HepG2 (cell line): ENCODE measurements at regions not wholly inside any gene's neighbourhood (a gene's known extent, or its start where the extent isn't known, plus 50 kb on each side); places are given as distances from the start of the nearest gene placed in this dataset.

Experiments
- ATAC-seq: fragments of 200-7000 bp; cut with Tn5 transposase; 3 replicates; pipeline ENCODE4 v1.9.1; 2020; ENCODE audit warnings: mild to moderate bottlenecking, moderate library complexity
- BruUV-seq: library from RNA; stranded (reverse); fragments of 400-500 nt; replicated peaks from 2 replicates; lab custom pipeline; 2021; lab: Mats Ljungman, UMichigan
- CTCF ChIA-PET: fragments of 300-600 bp; formaldehyde crosslinking; extraction: SDS; loops from one replicate; lab custom pipeline; 2021; ENCODE audit warnings: low total read pairs, inconsistent platforms, low intra/inter-chr PET ratio; lab: Yijun Ruan, JAX
- POLR2A ChIA-PET: fragments of 350-600 bp; sonication (Branson Sonifier 250); formaldehyde crosslinking; loops from one replicate; lab custom pipeline; 2020; ENCODE audit warnings: antibody characterized with exemption, inconsistent platforms; lab: Yijun Ruan, JAX
- DNase-seq: peaks from one replicate; pipeline ENCODE4 v3.0.0-alpha.2; 2015; ENCODE audit warnings: low spot score
- FAIRE-seq: peaks from 3 replicates; lab custom pipeline; 2011; peaks lifted over from hg19 to GRCh38; lab: Jason Lieb, UNC
- H2AFZ ChIP-seq: one replicate; pipeline ENCODE4 v1.6.1; 2011; ENCODE audit warnings: low read length, inconsistent platforms
- H3K27ac ChIP-seq: fragments of 300-600 bp; 3 replicates; pipeline ENCODE4 v1.8.0; 2011; ENCODE audit warnings: mixed run types, mild to moderate bottlenecking, mixed read lengths, low read length, inconsistent platforms; ENCODE audit not compliant: insufficient read depth; ENCODE audit errors: extremely low read length
- H3K27me3 ChIP-seq, 2 experiments: fragments of 200-600 bp in 1 of 2; 2 replicates in 1 of 2; 3 replicates in 1 of 2; pipeline versions ENCODE4 v1.6.0 to v1.8.0; 2011; ENCODE audit warnings: low read length in 2 of 2, mild to moderate bottlenecking in 2 of 2, moderate library complexity in 2 of 2, inconsistent platforms in 1 of 2; ENCODE audit not compliant: insufficient read depth in 2 of 2, control insufficient read depth in 1 of 2
- H3K36me3 ChIP-seq, 2 experiments: fragments of 200-600 bp in 1 of 2; replicated peaks in 1 of 2; 2 replicates in 1 of 2; 3 replicates in 1 of 2; pipeline versions ENCODE4 v1.5.1 to v1.8.0; 2011; ENCODE audit warnings: low read length in 2 of 2, inconsistent platforms in 1 of 2; ENCODE audit not compliant: insufficient read depth in 2 of 2, control insufficient read depth in 1 of 2
- H3K4me1 ChIP-seq: 2 replicates; pipeline ENCODE4 v1.5.1; 2012; ENCODE audit warnings: low read length, inconsistent platforms; ENCODE audit not compliant: insufficient read depth
- H3K4me2 ChIP-seq: 2 replicates; pipeline ENCODE4 v1.6.0; 2011; ENCODE audit warnings: low read depth, low read length, inconsistent platforms
- H3K4me3 ChIP-seq, 3 experiments: fragments of 200-600 bp in 1 of 3; sonication (generic), shearing (Covaris generic) in 1 of 3; replicated peaks in 1 of 3; 2 replicates each; pipeline ENCODE4 v1.5.1; 2011 to 2016; ENCODE audit warnings: low read length in 3 of 3, inconsistent platforms in 2 of 3, low read depth in 2 of 3, mild to moderate bottlenecking in 2 of 3, control low read depth in 1 of 3, mixed read lengths in 1 of 3; ENCODE audit not compliant: insufficient read depth in 1 of 3
- H3K79me2 ChIP-seq: one replicate; pipeline ENCODE4 v1.6.1; 2011; ENCODE audit warnings: low read length, inconsistent platforms; ENCODE audit not compliant: insufficient read depth
- H3K9ac ChIP-seq: 2 replicates; pipeline ENCODE4 v1.6.0; 2011; ENCODE audit warnings: mild to moderate bottlenecking, low read depth, low read length, inconsistent platforms; ENCODE audit not compliant: insufficient read depth
- H3K9me3 ChIP-seq: 2 replicates; pipeline ENCODE4 v1.5.1; 2012; ENCODE audit warnings: mild to moderate bottlenecking, low read length
- H4K20me1 ChIP-seq: 2 replicates; pipeline ENCODE4 v1.6.0; 2011; ENCODE audit warnings: inconsistent platforms, mild to moderate bottlenecking, low read length, moderate library complexity; ENCODE audit not compliant: insufficient read depth
- AKNA ChIP-seq: sonication (generic); formaldehyde crosslinking; IDR thresholded peaks from 2 replicates; pipeline ENCODE4 v1.4.0; 2020; ENCODE audit warnings: missing genetic modification reagents, borderline replicate concordance
- CAMTA2 ChIP-seq: sonication (generic); formaldehyde crosslinking; IDR thresholded peaks from 2 replicates; pipeline ENCODE4 v1.4.0; 2020; ENCODE audit warnings: mild to moderate bottlenecking, missing genetic modification reagents, borderline replicate concordance
- DPF2 ChIP-seq: sonication (generic); formaldehyde crosslinking; IDR thresholded peaks from 2 replicates; pipeline ENCODE4 v1.4.0; 2020; ENCODE audit warnings: mild to moderate bottlenecking, low read depth, missing genetic modification reagents, borderline replicate concordance
- GTF2F1 ChIP-seq: fragments of 150-350 bp; IDR thresholded peaks from 2 replicates; pipeline ENCODE4 v1.6.1; 2014; ENCODE audit warnings: low read length
- HES4 ChIP-seq: sonication (generic); formaldehyde crosslinking; IDR thresholded peaks from 2 replicates; pipeline ENCODE4 v1.9.0; 2021; ENCODE audit warnings: mild to moderate bottlenecking, missing genetic modification reagents, borderline replicate concordance
- KAT2B ChIP-seq: fragments of 150-350 bp; IDR thresholded peaks from 2 replicates; pipeline ENCODE4 v1.6.1; 2014; ENCODE audit warnings: low read depth, low read length, borderline replicate concordance
- LBX2 ChIP-seq: sonication (generic); formaldehyde crosslinking; IDR thresholded peaks from 2 replicates; pipeline ENCODE4 v1.5.0; 2020; ENCODE audit warnings: missing genetic modification reagents, mild to moderate bottlenecking, borderline replicate concordance
- ZFP1 ChIP-seq: IDR thresholded peaks from 2 replicates; pipeline ENCODE4 v1.6.1; 2016
- ZNF160 ChIP-seq: sonication (generic); formaldehyde crosslinking; IDR thresholded peaks from 2 replicates; pipeline ENCODE4 v1.8.0; 2022; ENCODE audit warnings: mild to moderate bottlenecking, inconsistent platforms, missing genetic modification reagents
- ZNF251 ChIP-seq: sonication (generic); formaldehyde crosslinking; IDR thresholded peaks from 2 replicates; pipeline ENCODE4 v1.9.0; 2021; ENCODE audit warnings: mild to moderate bottlenecking, missing genetic modification reagents
- ZNF543 ChIP-seq: sonication (generic); formaldehyde crosslinking; IDR thresholded peaks from 2 replicates; pipeline ENCODE4 v1.4.0; 2020; ENCODE audit warnings: mild to moderate bottlenecking, missing genetic modification reagents
- ZNF580 ChIP-seq: IDR thresholded peaks from 2 replicates; pipeline ENCODE4 v1.6.1; 2016; ENCODE audit warnings: low read depth, borderline replicate concordance
- ZNF605 ChIP-seq: sonication (generic); formaldehyde crosslinking; IDR thresholded peaks from 2 replicates; pipeline ENCODE4 v1.8.0; 2022; ENCODE audit warnings: mild to moderate bottlenecking, missing genetic modification reagents
- ZNF678 ChIP-seq: sonication (generic); formaldehyde crosslinking; IDR thresholded peaks from 2 replicates; pipeline ENCODE4 v1.4.0; 2020; ENCODE audit warnings: mild to moderate bottlenecking, missing genetic modification reagents
- ZNF747 ChIP-seq: sonication (generic); formaldehyde crosslinking; IDR thresholded peaks from 2 replicates; pipeline ENCODE4 v1.8.1; 2023; ENCODE audit warnings: missing genetic modification reagents, mild to moderate bottlenecking, borderline replicate concordance
- ZSCAN20 ChIP-seq: sonication (generic); formaldehyde crosslinking; IDR thresholded peaks from 2 replicates; pipeline ENCODE4 v1.4.0; 2020; ENCODE audit warnings: missing genetic modification reagents, mild to moderate bottlenecking, borderline replicate concordance
- WGBS: methylation state at CpG from one replicate; pipeline ENCODE4 v1.1.6; 2017; ENCODE audit warnings: low lambda C conversion rate; 5-methylcytosine and 5-hydroxymethylcytosine counted together
- in situ Hi-C: cut with HindIII; loops from 2 replicates; pipeline ENCODE4 v1.10.0; 2017; ENCODE audit warnings: low pct_unique_long_range_greater_than_20kb; ENCODE audit not compliant: extremely low pct_ligation_motif_present
- intact Hi-C: fragments of 100-400 bp; cut with micrococcal nuclease; formaldehyde crosslinking; loops from one replicate; pipeline ENCODE4 v1.10.0; 2022; ENCODE audit not compliant: unreplicated experiment

- no peak for DNase-seq
- no TSS peak for BruUV-seq
- Histone ChIP-seq H2AFZ (no peak overlapping the region), H3K4me2 (no peak overlapping the region), H4K20me1 (no peaks in the 10 kb centered on the region), H3K9ac (no peak overlapping the region), H3K36me3 (no peaks in the 10 kb centered on the region), H3K4me1 (no peaks in the 10 kb centered on the region), H3K27ac (no peak overlapping the region), H3K9me3 (no peaks in the 10 kb centered on the region), H3K4me3 (no peak overlapping the region), H3K27me3 (no peaks in the 10 kb centered on the region; a peak in 1 of 5 replicates), H3K79me2 (no peaks in the 10 kb centered on the region)
- ChIA-PET POLR2A (no interaction called here), CTCF (no interaction called here)
- in situ Hi-C loops: no loop called here
- intact Hi-C loops: no loop called here
- 13% methylated on average over 7 of the region's 7 CpGs for WGBS
- FAIRE-seq: no peak
- ATAC-seq: no peak
- TF ChIP-seq ZNF160 (CRISPR knock-in tag) (no peak), CAMTA2 (no peak), ZFP1 (CRISPR knock-in tag) (no peak), ZNF605 (CRISPR knock-in tag) (no peak), ZNF678 (no peak), ZNF747 (CRISPR knock-in tag) (no peak), ZSCAN20 (CRISPR knock-in tag) (no peak), ZNF580 (CRISPR knock-in tag) (no peak), ZNF543 (no peak), ZNF251 (no peak), KAT2B (no peak), GTF2F1 (no peak), DPF2 (CRISPR knock-in tag) (no peak), HES4 (CRISPR knock-in tag) (no peak), LBX2 (CRISPR knock-in tag) (no peak), AKNA (no peak)
Observed at GRCh38 chr2:122070241-122070731, 314.8 kb downstream of the TSN start.
